CD4-positive, alpha-beta T cell (primary cell): ENCODE measurements at regions not wholly inside any gene's neighbourhood (a gene's known extent, or its start where the extent isn't known, plus 50 kb on each side); places are given as distances from the start of the nearest gene placed in this dataset.

Experiments used
- ATAC-seq: fragments of 200-7000 bp; cut with Tn5 transposase; one replicate; pipeline ENCODE4 v1.10.0; 2022; ENCODE audit warnings: mild to moderate bottlenecking; ENCODE audit not compliant: poor library complexity
- CTCF ChIA-PET: fragments of 350-600 bp; sonication (Branson Sonifier 250); formaldehyde crosslinking; loops from one replicate; lab custom pipeline; 2021; ENCODE audit warnings: antibody characterized with exemption, inconsistent platforms; lab: Charles Lee
- POLR2A ChIA-PET: fragments of 350-600 bp; sonication (Branson Sonifier 250); formaldehyde crosslinking; loops from one replicate; lab custom pipeline; 2021; ENCODE audit warnings: antibody characterized with exemption, inconsistent platforms; lab: Charles Lee
- DNase-seq, 14 experiments: peaks; one replicate each; pipeline ENCODE4 v3.0.0-alpha.2; 2013 to 2020; ENCODE audit warnings: mixed read lengths in 2 of 14
- H3K27ac ChIP-seq, 2 donors: one replicate each; pipeline versions ENCODE4 v1.5.1 to v1.7.0; 2013; ENCODE audit warnings: low read length in 2 of 2, low read depth in 1 of 2, mild to moderate bottlenecking in 1 of 2
- H3K27me3 ChIP-seq, 2 experiments: 1 replicate in 1 of 2; 2 replicates in 1 of 2; pipeline versions ENCODE4 v1.6.1 to v1.7.0; 2013; ENCODE audit warnings: low read length in 2 of 2, control low read depth in 1 of 2, mild to moderate bottlenecking in 1 of 2, moderate library complexity in 1 of 2; ENCODE audit not compliant: insufficient read depth in 2 of 2, control insufficient read depth in 1 of 2
- H3K36me3 ChIP-seq: one replicate; pipeline ENCODE4 v1.6.1; 2013; ENCODE audit warnings: low read length, control low read depth; ENCODE audit not compliant: insufficient read depth
- H3K4me1 ChIP-seq: one replicate; pipeline ENCODE4 v1.6.1; 2013; ENCODE audit warnings: low read length, control low read depth; ENCODE audit not compliant: insufficient read depth
- H3K4me3 ChIP-seq: one replicate; pipeline ENCODE4 v1.5.1; 2013; ENCODE audit warnings: mild to moderate bottlenecking, low read length, moderate library complexity
- H3K9me3 ChIP-seq, 2 experiments: 1 replicate in 1 of 2; 2 replicates in 1 of 2; pipeline versions ENCODE4 v1.6.1 to v1.7.0; 2013; ENCODE audit warnings: low read length in 2 of 2, mild to moderate bottlenecking in 2 of 2, control low read depth in 1 of 2, moderate library complexity in 1 of 2; ENCODE audit not compliant: control insufficient read depth in 1 of 2, insufficient read depth in 1 of 2
- H3K27ac Mint-ChIP-seq: one replicate; pipeline ENCODE4 v1.8.0; 2020; ENCODE audit warnings: mixed read lengths
- H3K27me3 Mint-ChIP-seq: one replicate; pipeline ENCODE4 v1.8.0; 2021; ENCODE audit warnings: mixed read lengths
- H3K36me3 Mint-ChIP-seq: one replicate; pipeline ENCODE4 v1.8.0; 2021; ENCODE audit warnings: low read depth, mixed read lengths
- H3K4me1 Mint-ChIP-seq: one replicate; pipeline ENCODE4 v1.8.0; 2021; ENCODE audit warnings: low read depth, mixed read lengths
- H3K4me3 Mint-ChIP-seq: one replicate; pipeline ENCODE4 v1.8.0; 2020; ENCODE audit warnings: mild to moderate bottlenecking, mixed read lengths
- H3K9me3 Mint-ChIP-seq: one replicate; pipeline ENCODE4 v1.8.0; 2020; ENCODE audit warnings: mixed read lengths
- CTCF ChIP-seq: fragments of 200-600 bp; IDR thresholded peaks from one replicate; pipeline ENCODE4 v1.8.0; 2022; ENCODE audit warnings: antibody characterized with exemption, mild to moderate bottlenecking
- intact Hi-C, 2 experiments: fragments of 100-400 bp; cut with DNase I in 1 of 2; cut with micrococcal nuclease in 1 of 2; formaldehyde crosslinking; loops; one replicate each; pipeline versions ENCODE4 v1.15.1 to v1.9.0; 2023 to 2025; cut with DNase I, micrococcal nuclease

- no peaks in the 10 kb centered on the region for H3K4me1 ChIP-seq
- CTCF ChIA-PET = no interaction called here
- no peaks in the 10 kb centered on the region for H3K4me1 Mint-ChIP-seq
- peaks cover 2 to 7% of the 10 kb centered on the region in 2 experiments for H3K27me3 ChIP-seq
- H3K9me3 Mint-ChIP-seq = no peaks in the 10 kb centered on the region
- H3K27ac ChIP-seq = no peak overlapping the region
- no peak overlapping the region for H3K4me3 ChIP-seq
- no peaks in the 10 kb centered on the region for H3K36me3 Mint-ChIP-seq
- DNase-seq (no peak), ATAC-seq (no peak)
- H3K36me3 ChIP-seq = no peaks in the 10 kb centered on the region
- no peak overlapping the region for H3K4me3 Mint-ChIP-seq
- no peak overlapping the region for H3K27ac Mint-ChIP-seq
- TF ChIP-seq CTCF = no peak
- intact Hi-C loops = no loop called here
- POLR2A ChIA-PET = no interaction called here
- peaks cover 0 to 9% of the 10 kb centered on the region in 2 experiments for H3K9me3 ChIP-seq
- H3K27me3 Mint-ChIP-seq = peaks cover 18% of the 10 kb centered on the region
These were observed 194.4 kb downstream of the EMP1 start for GRCh38 chr12:13390918-13391317.

- ChIA-PET CTCF (no interaction called here), POLR2A (no interaction called here)
- ATAC-seq (no peak), DNase-seq (no peak)
- Histone ChIP-seq H3K27me3 (peaks cover 5 to 7% of the 10 kb centered on the region in 2 experiments), H3K9me3 (peaks cover 0 to 9% of the 10 kb centered on the region in 2 experiments), H3K4me3 (no peak overlapping the region), H3K36me3 (no peaks in the 10 kb centered on the region), H3K27ac (no peak overlapping the region), H3K4me1 (no peaks in the 10 kb centered on the region)
- Mint-ChIP-seq H3K27ac (no peak overlapping the region), H3K27me3 (peaks cover 18% of the 10 kb centered on the region), H3K9me3 (no peaks in the 10 kb centered on the region), H3K4me3 (no peak overlapping the region), H3K4me1 (no peaks in the 10 kb centered on the region), H3K36me3 (no peaks in the 10 kb centered on the region)
- intact Hi-C loops = no loop called here
- TF ChIP-seq CTCF = no peak
These were observed 193.9 kb downstream of the EMP1 start for GRCh38 chr12:13390381-13390861.

- Mint-ChIP-seq H3K4me1 (no peaks in the 10 kb centered on the region), H3K27me3 (peaks cover 18% of the 10 kb centered on the region), H3K4me3 (no peak overlapping the region), H3K27ac (no peak overlapping the region), H3K36me3 (no peaks in the 10 kb centered on the region), H3K9me3 (no peaks in the 10 kb centered on the region)
- intact Hi-C loops = no loop called here
- ATAC-seq (no peak), DNase-seq (no peak)
- Histone ChIP-seq H3K4me1 (no peaks in the 10 kb centered on the region), H3K27ac (no peak overlapping the region), H3K4me3 (no peak overlapping the region), H3K36me3 (no peaks in the 10 kb centered on the region), H3K9me3 (peaks cover 0 to 9% of the 10 kb centered on the region in 2 experiments), H3K27me3 (peaks cover 5 to 7% of the 10 kb centered on the region in 2 experiments)
- CTCF ChIA-PET = no interaction called here
- POLR2A ChIA-PET = no interaction called here
- no peak for TF ChIP-seq CTCF
These were observed 190.6 kb downstream of the EMP1 start for GRCh38 chr12:13387101-13387500.
